Hepatocyte (in vitro differentiated cells): ENCODE measurements at regions not wholly inside any gene's neighbourhood (a gene's known extent, or its start where the extent isn't known, plus 50 kb on each side); places are given as distances from the start of the nearest gene placed in this dataset.

Experiments used
- DNase-seq: peaks from one replicate; pipeline ENCODE4 v3.0.0-alpha.2; 2016; ENCODE audit warnings: low spot score
- H2AFZ ChIP-seq: fragments of 200-600 bp; sonication (generic); 2 replicates; pipeline ENCODE4 v1.6.0; 2016; ENCODE audit warnings: antibody characterized with exemption, mild to moderate bottlenecking
- H3K27ac ChIP-seq: fragments of 200-600 bp; sonication (generic); 2 replicates; pipeline ENCODE4 v1.5.1; 2016; ENCODE audit warnings: mild to moderate bottlenecking
- H3K27me3 ChIP-seq: fragments of 200-600 bp; sonication (generic); 2 replicates; pipeline ENCODE4 v1.6.1; 2016
- H3K36me3 ChIP-seq: fragments of 200-600 bp; sonication (generic); replicated peaks from 2 replicates; pipeline ENCODE4 v1.5.1; 2016; ENCODE audit warnings: low read depth; ENCODE audit not compliant: insufficient read depth
- H3K4me1 ChIP-seq: fragments of 200-600 bp; sonication (generic); 2 replicates; pipeline ENCODE4 v1.5.1; 2016; ENCODE audit warnings: mild to moderate bottlenecking, moderate library complexity; ENCODE audit not compliant: insufficient read depth
- H3K4me2 ChIP-seq: fragments of 200-600 bp; sonication (generic); 2 replicates; pipeline ENCODE4 v1.6.0; 2016
- H3K4me3 ChIP-seq: fragments of 200-600 bp; sonication (generic); 2 replicates; pipeline ENCODE4 v1.5.1; 2016; ENCODE audit warnings: mild to moderate bottlenecking
- H3K79me2 ChIP-seq: fragments of 200-600 bp; sonication (generic); 2 replicates; pipeline ENCODE4 v1.6.0; 2017; ENCODE audit warnings: mild to moderate bottlenecking
- H3K9me2 ChIP-seq: fragments of 200-600 bp; sonication (generic); replicated peaks from 2 replicates; pipeline ENCODE4 v1.6.0; 2017; ENCODE audit warnings: mild to moderate bottlenecking; ENCODE audit not compliant: insufficient read depth
- H3K9me3 ChIP-seq: fragments of 200-600 bp; sonication (generic); 2 replicates; pipeline ENCODE4 v1.5.1; 2016; ENCODE audit warnings: low read depth, mild to moderate bottlenecking
- H4K20me1 ChIP-seq: fragments of 200-600 bp; sonication (generic); 2 replicates; pipeline ENCODE4 v1.6.0; 2016; ENCODE audit warnings: mild to moderate bottlenecking; ENCODE audit not compliant: insufficient read depth, poor library complexity, severe bottlenecking
- CTCF ChIP-seq: fragments of 200-600 bp; sonication (generic); IDR thresholded peaks from 2 replicates; pipeline ENCODE4 v1.5.1; 2016; ENCODE audit warnings: antibody characterized with exemption, mild to moderate bottlenecking; ENCODE audit not compliant: poor library complexity
- EZH2 ChIP-seq: fragments of 200-600 bp; sonication (generic); IDR thresholded peaks from 2 replicates; pipeline ENCODE4 v1.6.1; 2016; ENCODE audit warnings: antibody characterized with exemption, mild to moderate bottlenecking, borderline replicate concordance
- EZH2phosphoT487 ChIP-seq: fragments of 200-600 bp; sonication (generic); IDR thresholded peaks from one replicate; pipeline ENCODE4 v1.6.1; 2018; ENCODE audit warnings: antibody characterized with exemption, mild to moderate bottlenecking, low read depth, moderate library complexity; ENCODE audit not compliant: unreplicated experiment, severe bottlenecking
- WGBS: methylation state at CpG from one replicate; pipeline ENCODE4 v1.1.6; 2016; ENCODE audit warnings: low lambda C conversion rate; ENCODE audit errors: missing lambda C conversion rate; 5-methylcytosine and 5-hydroxymethylcytosine counted together

DNA sequence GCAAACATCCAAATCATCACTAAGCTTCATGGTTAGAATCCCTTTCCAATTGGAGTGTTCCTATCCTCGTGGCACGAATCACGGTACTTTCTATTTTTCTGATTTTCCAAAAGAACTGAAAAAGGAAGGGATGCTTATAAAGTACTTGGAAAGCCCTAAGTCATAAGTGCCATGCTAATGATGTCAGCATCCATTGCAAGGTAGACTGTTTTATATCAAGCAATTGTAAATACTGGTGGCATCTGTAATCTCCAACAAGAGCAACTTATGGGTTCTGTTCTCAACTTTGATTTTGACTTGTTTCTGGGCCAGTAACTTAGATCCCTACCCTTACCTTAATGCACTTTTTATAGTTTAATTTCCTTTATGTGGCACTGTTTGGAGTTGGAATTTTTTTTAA, 619.5 kb downstream of the BCL11A start:
- DNase-seq, result no peak
- WGBS, result 75% methylated on average over 3 of the region's 3 CpGs
- Histone ChIP-seq H2AFZ (no peak overlapping the region), H3K79me2 (no peaks in the 10 kb centered on the region), H3K4me3 (no peak overlapping the region), H3K9me2 (no peaks in the 10 kb centered on the region), H3K27ac (no peak overlapping the region), H3K4me1 (no peaks in the 10 kb centered on the region), H3K9me3 (no peaks in the 10 kb centered on the region), H3K27me3 (no peaks in the 10 kb centered on the region), H4K20me1 (no peaks in the 10 kb centered on the region), H3K36me3 (no peaks in the 10 kb centered on the region), H3K4me2 (no peak overlapping the region)
- TF ChIP-seq CTCF (no peak), EZH2phosphoT487 (no peak), EZH2 (no peak)

- Histone ChIP-seq H3K4me2 (no peak overlapping the region), H3K27me3 (no peaks in the 10 kb centered on the region), H3K79me2 (no peaks in the 10 kb centered on the region), H3K9me2 (no peaks in the 10 kb centered on the region), H4K20me1 (no peaks in the 10 kb centered on the region), H3K4me1 (no peaks in the 10 kb centered on the region), H3K4me3 (no peak overlapping the region), H3K36me3 (no peaks in the 10 kb centered on the region), H3K27ac (no peak overlapping the region), H2AFZ (no peak overlapping the region), H3K9me3 (no peaks in the 10 kb centered on the region)
- DNase-seq, result no peak
- 85% methylated on average over 5 of the region's 5 CpGs for WGBS
- TF ChIP-seq CTCF, result peak; percentile 5
- no peak for TF ChIP-seq EZH2phosphoT487
- TF ChIP-seq EZH2, result no peak
Observed at GRCh38 chr2:59932341-59932740, 621.1 kb downstream of the BCL11A start.

DNA sequence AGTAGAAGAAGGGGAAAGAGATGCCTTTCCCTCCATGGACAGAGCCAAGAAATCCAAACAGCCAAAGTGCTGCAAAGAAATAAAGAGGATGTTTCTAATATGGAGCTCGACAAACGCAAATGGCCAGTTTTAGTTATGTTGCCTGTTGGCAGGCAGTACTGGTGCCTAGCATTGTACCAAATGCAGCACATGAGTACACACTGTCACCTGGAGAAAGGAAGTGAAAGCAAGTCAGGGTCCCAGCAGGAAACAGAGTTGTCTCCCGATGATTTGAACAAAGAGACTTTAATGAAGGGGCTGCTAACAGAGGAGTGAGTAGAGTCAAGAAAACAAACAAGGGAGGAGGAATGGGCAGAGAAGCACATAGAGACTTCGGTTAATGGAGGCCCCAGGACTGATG, 623.0 kb downstream of the BCL11A start:
- no peaks in the 10 kb centered on the region for H3K79me2 ChIP-seq
- H3K4me2 ChIP-seq, result no peak overlapping the region
- H3K9me2 ChIP-seq, result no peaks in the 10 kb centered on the region
- no peak overlapping the region for H3K4me3 ChIP-seq
- H3K36me3 ChIP-seq, result no peaks in the 10 kb centered on the region
- H3K9me3 ChIP-seq, result no peaks in the 10 kb centered on the region
- H3K4me1 ChIP-seq, result no peaks in the 10 kb centered on the region
- TF ChIP-seq CTCF, result no peak
- no peak for TF ChIP-seq EZH2phosphoT487
- no peak for TF ChIP-seq EZH2
- no peak overlapping the region for H3K27ac ChIP-seq
- DNase-seq, result no peak
- no peaks in the 10 kb centered on the region for H3K27me3 ChIP-seq
- 91% methylated on average over 4 of the region's 4 CpGs for WGBS
- H4K20me1 ChIP-seq, result no peaks in the 10 kb centered on the region
- H2AFZ ChIP-seq, result no peak overlapping the region

- no peak overlapping the region for H3K4me2 ChIP-seq
- H3K79me2 ChIP-seq, result no peaks in the 10 kb centered on the region
- no peaks in the 10 kb centered on the region for H3K36me3 ChIP-seq
- no peaks in the 10 kb centered on the region for H3K9me3 ChIP-seq
- 98% methylated on average over 13 of the region's 13 CpGs for WGBS
- H2AFZ ChIP-seq, result no peak overlapping the region
- no peak overlapping the region for H3K4me3 ChIP-seq
- H4K20me1 ChIP-seq, result no peaks in the 10 kb centered on the region
- H3K27me3 ChIP-seq, result no peaks in the 10 kb centered on the region
- H3K9me2 ChIP-seq, result no peaks in the 10 kb centered on the region
- H3K4me1 ChIP-seq, result no peaks in the 10 kb centered on the region
- no peak for DNase-seq
- H3K27ac ChIP-seq, result no peak overlapping the region
- no peak for TF ChIP-seq EZH2
Observed at GRCh38 chr2:59926731-59927130, 626.7 kb downstream of the BCL11A start.
